Liver (tissue), 7 donors: ENCODE measurements at regions not wholly inside any gene's neighbourhood (a gene's known extent, or its start where the extent isn't known, plus 50 kb on each side); places are given as distances from the start of the nearest gene placed in this dataset.

Source experiments
- DNase-seq: peaks from one replicate; pipeline ENCODE4 v3.0.0-alpha.2; 2017; ENCODE audit warnings: low spot score
- H3K27ac ChIP-seq, 2 donors: one replicate each; pipeline ENCODE4 v1.7.0; 2013; ENCODE audit warnings: inconsistent platforms in 2 of 2, low read length in 2 of 2, control low read depth in 1 of 2, low read depth in 1 of 2, mild to moderate bottlenecking in 1 of 2
- H3K27me3 ChIP-seq, 4 donors: one replicate each; pipeline versions ENCODE4 v1.6.1 to v1.7.0; 2013; ENCODE audit warnings: low read length in 3 of 4, inconsistent platforms in 1 of 4, mild to moderate bottlenecking in 1 of 4, moderate library complexity in 1 of 4; ENCODE audit not compliant: control insufficient read depth in 4 of 4, insufficient read depth in 4 of 4
- H3K36me3 ChIP-seq, 4 donors: one replicate each; pipeline versions ENCODE4 v1.6.1 to v1.7.0; 2013; ENCODE audit warnings: low read length in 3 of 4, mild to moderate bottlenecking in 3 of 4, low read depth in 1 of 4, moderate library complexity in 1 of 4; ENCODE audit not compliant: control insufficient read depth in 4 of 4, insufficient read depth in 3 of 4
- H3K4me1 ChIP-seq, 4 donors: one replicate each; pipeline versions ENCODE4 v1.6.1 to v1.7.0; 2013; ENCODE audit warnings: low read length in 3 of 4, mild to moderate bottlenecking in 3 of 4, moderate library complexity in 1 of 4; ENCODE audit not compliant: control insufficient read depth in 4 of 4, insufficient read depth in 4 of 4
- H3K4me3 ChIP-seq, 3 donors: one replicate each; pipeline versions ENCODE4 v1.6.1 to v1.7.0; 2013; ENCODE audit warnings: low read length in 3 of 3, control low read depth in 1 of 3, low read depth in 1 of 3, mild to moderate bottlenecking in 1 of 3
- H3K9ac ChIP-seq, 2 donors: one replicate each; pipeline ENCODE4 v1.7.0; 2013; ENCODE audit warnings: low read length in 2 of 2, mild to moderate bottlenecking in 2 of 2, moderate library complexity in 2 of 2, control low read depth in 1 of 2, low read depth in 1 of 2
- H3K9me3 ChIP-seq, 4 donors: one replicate each; pipeline versions ENCODE4 v1.6.1 to v1.7.0; 2013; ENCODE audit warnings: low read length in 3 of 4; ENCODE audit not compliant: control insufficient read depth in 4 of 4
- ATF3 ChIP-seq: IDR thresholded peaks from 2 replicates; pipeline ENCODE4 v1.6.1; 2016; ENCODE audit warnings: antibody characterized with exemption
- EGR1 ChIP-seq, 2 donors: IDR thresholded peaks; 2 replicates each; pipeline ENCODE4 v1.6.1; 2016 to 2018; ENCODE audit warnings: antibody characterized with exemption in 2 of 2, low read depth in 2 of 2
- FOXA1 ChIP-seq: IDR thresholded peaks from 2 replicates; pipeline ENCODE4 v1.6.1; 2016; ENCODE audit warnings: antibody characterized with exemption
- FOXA2 ChIP-seq: IDR thresholded peaks from 2 replicates; pipeline ENCODE4 v1.6.1; 2016; ENCODE audit warnings: antibody characterized with exemption
- GABPA ChIP-seq, 2 donors: IDR thresholded peaks in 1 of 2; conservative IDR thresholded peaks in 1 of 2; 2 replicates each; pipeline ENCODE4 v1.6.1; 2016; ENCODE audit warnings: antibody characterized with exemption in 2 of 2, mild to moderate bottlenecking in 1 of 2, moderate library complexity in 1 of 2
- HNF4A ChIP-seq, 2 donors: conservative IDR thresholded peaks; 2 replicates each; pipeline ENCODE4 v1.6.1; 2016; ENCODE audit warnings: antibody characterized with exemption in 2 of 2, mild to moderate bottlenecking in 2 of 2
- HNF4G ChIP-seq: IDR thresholded peaks from 2 replicates; pipeline ENCODE4 v1.6.1; 2016; ENCODE audit warnings: antibody characterized with exemption
- JUND ChIP-seq, 2 donors: IDR thresholded peaks; 2 replicates each; pipeline ENCODE4 v1.6.1; 2016; ENCODE audit warnings: antibody characterized with exemption in 2 of 2
- NR2F2 ChIP-seq: IDR thresholded peaks from 2 replicates; pipeline ENCODE4 v1.6.1; 2016; ENCODE audit warnings: antibody characterized with exemption
- RAD21 ChIP-seq, 2 donors: IDR thresholded peaks; 2 replicates each; pipeline ENCODE4 v1.6.1; 2016; ENCODE audit warnings: antibody characterized with exemption in 2 of 2, mild to moderate bottlenecking in 2 of 2
- SP1 ChIP-seq: IDR thresholded peaks from 2 replicates; pipeline ENCODE4 v1.6.1; 2018; ENCODE audit warnings: antibody characterized with exemption, mild to moderate bottlenecking
- TAF1 ChIP-seq: conservative IDR thresholded peaks from 2 replicates; pipeline ENCODE4 v1.6.1; 2016; ENCODE audit warnings: antibody characterized with exemption, mild to moderate bottlenecking
- YY1 ChIP-seq: IDR thresholded peaks from 2 replicates; pipeline ENCODE4 v1.6.1; 2016; ENCODE audit warnings: antibody characterized with exemption, mild to moderate bottlenecking
- ZBTB33 ChIP-seq: IDR thresholded peaks from 2 replicates; pipeline ENCODE4 v1.6.1; 2016; ENCODE audit warnings: antibody characterized with exemption
- WGBS: extraction: QIAGEN DNeasy Blood & Tissue Kit; methylation state at CpG from one replicate; pipeline ENCODE4 v1.1.7; 2013; 5-methylcytosine and 5-hydroxymethylcytosine counted together
- TF ChIP-seq, protein P1 (sequence below): IDR thresholded peaks from 2 replicates; pipeline ENCODE4 v1.6.1; 2016; ENCODE audit warnings: antibody characterized with exemption, mild to moderate bottlenecking
- TF ChIP-seq, protein P2 (sequence below): IDR thresholded peaks from 2 replicates; pipeline ENCODE4 v1.6.1; 2016; ENCODE audit warnings: antibody characterized with exemption
- donor health status: healthy.
- donor health status: healthy.
- donor health status: healthy.
- donor health status: healthy.

DNA sequence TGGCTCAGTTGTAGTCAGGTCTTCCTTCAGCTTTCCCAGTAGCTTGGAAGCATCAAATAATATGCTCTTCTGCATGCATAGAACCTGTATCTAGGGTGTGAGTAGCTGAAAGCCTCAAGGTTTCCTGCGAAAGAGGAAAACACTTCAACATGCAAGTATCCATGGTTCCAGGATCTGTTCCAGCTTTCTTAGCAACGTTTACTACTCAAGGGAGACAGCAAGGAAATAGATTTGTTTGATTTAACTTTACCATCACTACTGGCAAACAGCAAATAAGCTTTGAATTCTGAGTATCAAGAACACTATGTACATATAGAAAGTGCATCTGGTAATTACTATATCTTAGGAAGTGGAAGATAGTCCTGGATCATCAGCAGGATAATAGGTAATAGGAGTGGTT is 341.0 kb downstream of the PRR16 start:
- no peaks in the 10 kb centered on the region for H3K4me1 ChIP-seq
- no peaks in the 10 kb centered on the region for H3K36me3 ChIP-seq
- DNase-seq, result no peak
- WGBS, result 56% methylated on average over 2 of the region's 2 CpGs
- no peak overlapping the region for H3K27ac ChIP-seq
- peaks cover 0 to 2% (median 0%) of the 10 kb centered on the region in 4 donors for H3K27me3 ChIP-seq
- H3K9me3 ChIP-seq, result no peaks in the 10 kb centered on the region
- no peak overlapping the region for H3K9ac ChIP-seq
- TF ChIP-seq FOXA2 (no peak), HNF4A (conservative IDR thresholded peaks at IDR 0.05) (no peak), FOXA1 (no peak), JUND (IDR thresholded peaks at IDR 0.05) (no peak), ATF3 (no peak), NR2F2 (no peak), GABPA (IDR thresholded peaks at IDR 0.05 in 1 of 2, conservative IDR thresholded peaks at IDR 0.05 in 1 of 2) (no peak), RAD21 (IDR thresholded peaks at IDR 0.05) (no peak), YY1 (no peak), EGR1 (IDR thresholded peaks at IDR 0.05; ENCODE audit: low read depth in 2 of 2) (no peak)
- TF ChIP-seq, protein P1, sequence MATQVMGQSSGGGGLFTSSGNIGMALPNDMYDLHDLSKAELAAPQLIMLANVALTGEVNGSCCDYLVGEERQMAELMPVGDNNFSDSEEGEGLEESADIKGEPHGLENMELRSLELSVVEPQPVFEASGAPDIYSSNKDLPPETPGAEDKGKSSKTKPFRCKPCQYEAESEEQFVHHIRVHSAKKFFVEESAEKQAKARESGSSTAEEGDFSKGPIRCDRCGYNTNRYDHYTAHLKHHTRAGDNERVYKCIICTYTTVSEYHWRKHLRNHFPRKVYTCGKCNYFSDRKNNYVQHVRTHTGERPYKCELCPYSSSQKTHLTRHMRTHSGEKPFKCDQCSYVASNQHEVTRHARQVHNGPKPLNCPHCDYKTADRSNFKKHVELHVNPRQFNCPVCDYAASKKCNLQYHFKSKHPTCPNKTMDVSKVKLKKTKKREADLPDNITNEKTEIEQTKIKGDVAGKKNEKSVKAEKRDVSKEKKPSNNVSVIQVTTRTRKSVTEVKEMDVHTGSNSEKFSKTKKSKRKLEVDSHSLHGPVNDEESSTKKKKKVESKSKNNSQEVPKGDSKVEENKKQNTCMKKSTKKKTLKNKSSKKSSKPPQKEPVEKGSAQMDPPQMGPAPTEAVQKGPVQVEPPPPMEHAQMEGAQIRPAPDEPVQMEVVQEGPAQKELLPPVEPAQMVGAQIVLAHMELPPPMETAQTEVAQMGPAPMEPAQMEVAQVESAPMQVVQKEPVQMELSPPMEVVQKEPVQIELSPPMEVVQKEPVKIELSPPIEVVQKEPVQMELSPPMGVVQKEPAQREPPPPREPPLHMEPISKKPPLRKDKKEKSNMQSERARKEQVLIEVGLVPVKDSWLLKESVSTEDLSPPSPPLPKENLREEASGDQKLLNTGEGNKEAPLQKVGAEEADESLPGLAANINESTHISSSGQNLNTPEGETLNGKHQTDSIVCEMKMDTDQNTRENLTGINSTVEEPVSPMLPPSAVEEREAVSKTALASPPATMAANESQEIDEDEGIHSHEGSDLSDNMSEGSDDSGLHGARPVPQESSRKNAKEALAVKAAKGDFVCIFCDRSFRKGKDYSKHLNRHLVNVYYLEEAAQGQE, result no peak
- H3K4me3 ChIP-seq, result no peak overlapping the region

DNA sequence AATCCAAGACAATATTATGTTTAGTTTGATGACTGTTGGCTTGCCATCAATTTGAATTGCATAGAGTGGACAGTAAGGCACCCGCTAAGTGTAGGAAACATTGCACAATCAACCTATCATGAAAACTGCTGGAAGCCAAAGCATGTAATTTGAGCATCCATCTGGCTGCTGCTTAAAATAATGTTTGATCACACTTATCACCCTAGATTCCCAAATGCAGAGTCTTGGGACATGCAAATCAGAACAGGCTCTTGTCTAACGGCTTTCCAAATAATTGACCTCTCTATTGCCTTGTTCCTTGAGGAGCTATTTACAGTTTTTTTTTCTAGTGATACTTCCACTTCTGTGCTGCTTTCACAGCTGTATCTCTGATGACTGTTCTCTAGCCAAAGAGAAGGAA is 342.1 kb downstream of the PRR16 start:
- no peak overlapping the region for H3K27ac ChIP-seq
- no peak for DNase-seq
- no peak overlapping the region for H3K9ac ChIP-seq
- no peak for TF ChIP-seq GABPA (IDR thresholded peaks at IDR 0.05 in 1 of 2, conservative IDR thresholded peaks at IDR 0.05 in 1 of 2)
- no peak for TF ChIP-seq ZBTB33
- TF ChIP-seq, protein P1, result no peak
- no peak for TF ChIP-seq RAD21 (IDR thresholded peaks at IDR 0.05)
- no peak for TF ChIP-seq TAF1
- no peak for TF ChIP-seq JUND (IDR thresholded peaks at IDR 0.05)
- TF ChIP-seq YY1, result no peak
- no peak for TF ChIP-seq SP1
- TF ChIP-seq, protein P2, sequence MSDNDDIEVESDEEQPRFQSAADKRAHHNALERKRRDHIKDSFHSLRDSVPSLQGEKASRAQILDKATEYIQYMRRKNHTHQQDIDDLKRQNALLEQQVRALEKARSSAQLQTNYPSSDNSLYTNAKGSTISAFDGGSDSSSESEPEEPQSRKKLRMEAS, result no peak
- no peak for TF ChIP-seq FOXA2
- TF ChIP-seq HNF4G, result no peak
- no peak for TF ChIP-seq NR2F2
- TF ChIP-seq EGR1 (IDR thresholded peaks at IDR 0.05; ENCODE audit: low read depth in 2 of 2), result no peak
- H3K27me3 ChIP-seq, result peaks cover 0 to 2% (median 0%) of the 10 kb centered on the region in 4 donors
- H3K4me1 ChIP-seq, result no peaks in the 10 kb centered on the region
- H3K36me3 ChIP-seq, result no peaks in the 10 kb centered on the region
- no peak overlapping the region for H3K4me3 ChIP-seq
- 66% methylated on average over 2 of the region's 2 CpGs for WGBS
- no peaks in the 10 kb centered on the region for H3K9me3 ChIP-seq
